ENCODE measurements at regions not wholly inside any gene's neighbourhood (a gene's known extent, or its start where the extent isn't known, plus 50 kb on each side); places are given as distances from the start of the nearest gene placed in this dataset.
A peak's percentile ranks its signal among the peaks of the same experiment; 100 is the strongest.

GRCh38 chr2:6626401-6627012 is 239.2 kb downstream of the CMPK2 start:
- DNase-seq (ENCODE audit: low spot score): no peak

GRCh38 chr2:6627316-6627715 is 238.4 kb downstream of the CMPK2 start:
- DNase-seq (ENCODE audit: low spot score): no peak

- DNase-seq (ENCODE audit: low spot score): no peak
Measured at GRCh38 chr2:6630209-6630608, 235.5 kb downstream of the CMPK2 start.

GRCh38 chr2:6635296-6635695 is 230.4 kb downstream of the CMPK2 start:
- no peak for DNase-seq (ENCODE audit: low spot score)

GRCh38 chr2:6637330-6637729 is 228.4 kb downstream of the CMPK2 start:
- DNase-seq (ENCODE audit: low spot score): no peak

GRCh38 chr2:6639929-6640620 is 225.6 kb downstream of the CMPK2 start:
- DNase-seq (ENCODE audit: low spot score): peak; percentile 85

GRCh38 chr2:6640621-6641015 is 225.1 kb downstream of the CMPK2 start:
- DNase-seq (ENCODE audit: low spot score): no peak

- DNase-seq (ENCODE audit: low spot score): no peak
Measured at GRCh38 chr2:6641956-6642355, 223.8 kb downstream of the CMPK2 start.

GRCh38 chr2:6644261-6644660 is 221.4 kb downstream of the CMPK2 start:
- DNase-seq (ENCODE audit: low spot score): no peak

- no peak for DNase-seq (ENCODE audit: low spot score)
Measured at GRCh38 chr2:6645004-6645403, 220.7 kb downstream of the CMPK2 start.

- DNase-seq (ENCODE audit: low spot score): no peak
Measured at GRCh38 chr2:6645672-6646071, 220.0 kb downstream of the CMPK2 start.

- no peak for DNase-seq (ENCODE audit: low spot score)
Measured at GRCh38 chr2:6647046-6647445, 218.7 kb downstream of the CMPK2 start.

GRCh38 chr2:6648596-6649247 is 217.0 kb downstream of the CMPK2 start:
- DNase-seq (ENCODE audit: low spot score): no peak

- DNase-seq (ENCODE audit: low spot score): no peak
Measured at GRCh38 chr2:6650311-6650710, 215.4 kb downstream of the CMPK2 start.

GRCh38 chr2:6652251-6652650 is 213.5 kb downstream of the CMPK2 start:
- DNase-seq (ENCODE audit: low spot score): no peak

- DNase-seq (ENCODE audit: low spot score): no peak
Measured at GRCh38 chr2:6653281-6653750, 212.4 kb downstream of the CMPK2 start.

- DNase-seq (ENCODE audit: low spot score): no peak
Measured at GRCh38 chr2:6654279-6654678, 211.4 kb downstream of the CMPK2 start.

- DNase-seq (ENCODE audit: low spot score): no peak
Measured at GRCh38 chr2:6656633-6657032, 209.1 kb downstream of the CMPK2 start.

GRCh38 chr2:6657136-6657535 is 208.6 kb downstream of the CMPK2 start:
- no peak for DNase-seq (ENCODE audit: low spot score)

GRCh38 chr2:6657855-6658254 is 207.9 kb downstream of the CMPK2 start:
- DNase-seq (ENCODE audit: low spot score): no peak

GRCh38 chr2:6664332-6665061 is 201.2 kb downstream of the CMPK2 start:
- DNase-seq (ENCODE audit: low spot score): no peak

Measured in iPS-NIHi11 (cell line).